A549 (cell line): ENCODE measurements at regions not wholly inside any gene's neighbourhood (a gene's known extent, or its start where the extent isn't known, plus 50 kb on each side); places are given as distances from the start of the nearest gene placed in this dataset.

Source experiments
- CHD2 ChIP-seq: fragments of 150-350 bp; IDR thresholded peaks from 2 replicates; pipeline ENCODE4 v1.6.1; 2014; ENCODE audit warnings: low read length; ENCODE audit not compliant: partially characterized antibody
- NFE2L2 ChIP-seq: fragments of 150-350 bp; conservative IDR thresholded peaks from 2 replicates; pipeline ENCODE4 v1.6.1; 2014; ENCODE audit warnings: low read length
- TF ChIP-seq, protein P1 (sequence below): fragments of >200 bp; sonication (Bioruptor Twin); formaldehyde crosslinking; IDR thresholded peaks from 3 replicates; pipeline ENCODE4 v1.5.1; 2016
- TF ChIP-seq, protein P2 (sequence below): fragments of 200-600 bp; sonication (generic); IDR thresholded peaks from 2 replicates; pipeline ENCODE4 v1.6.1; 2016; ENCODE audit warnings: antibody characterized with exemption, mild to moderate bottlenecking, moderate library complexity

DNA sequence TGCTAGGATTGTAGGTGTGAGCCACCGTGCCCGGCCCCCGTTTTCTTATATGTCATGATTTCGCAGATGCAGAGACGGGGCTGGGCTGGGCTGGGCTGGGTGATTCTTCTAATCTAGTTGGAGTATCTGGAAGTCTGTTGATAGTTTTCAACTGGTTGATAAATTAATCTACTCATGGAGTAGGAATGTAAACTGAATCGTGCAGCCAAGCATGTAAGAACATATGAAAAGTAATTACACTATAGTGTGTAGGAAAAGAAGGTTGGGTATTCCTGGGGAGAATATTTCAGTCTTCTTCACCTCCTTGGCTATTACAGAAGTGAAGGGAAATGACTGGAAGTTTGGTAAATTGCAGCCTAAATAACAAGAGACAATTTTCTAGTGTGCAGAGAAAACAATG, 82.6 kb upstream of the MAGI1 start:
- TF ChIP-seq, protein P1, sequence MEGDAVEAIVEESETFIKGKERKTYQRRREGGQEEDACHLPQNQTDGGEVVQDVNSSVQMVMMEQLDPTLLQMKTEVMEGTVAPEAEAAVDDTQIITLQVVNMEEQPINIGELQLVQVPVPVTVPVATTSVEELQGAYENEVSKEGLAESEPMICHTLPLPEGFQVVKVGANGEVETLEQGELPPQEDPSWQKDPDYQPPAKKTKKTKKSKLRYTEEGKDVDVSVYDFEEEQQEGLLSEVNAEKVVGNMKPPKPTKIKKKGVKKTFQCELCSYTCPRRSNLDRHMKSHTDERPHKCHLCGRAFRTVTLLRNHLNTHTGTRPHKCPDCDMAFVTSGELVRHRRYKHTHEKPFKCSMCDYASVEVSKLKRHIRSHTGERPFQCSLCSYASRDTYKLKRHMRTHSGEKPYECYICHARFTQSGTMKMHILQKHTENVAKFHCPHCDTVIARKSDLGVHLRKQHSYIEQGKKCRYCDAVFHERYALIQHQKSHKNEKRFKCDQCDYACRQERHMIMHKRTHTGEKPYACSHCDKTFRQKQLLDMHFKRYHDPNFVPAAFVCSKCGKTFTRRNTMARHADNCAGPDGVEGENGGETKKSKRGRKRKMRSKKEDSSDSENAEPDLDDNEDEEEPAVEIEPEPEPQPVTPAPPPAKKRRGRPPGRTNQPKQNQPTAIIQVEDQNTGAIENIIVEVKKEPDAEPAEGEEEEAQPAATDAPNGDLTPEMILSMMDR = no peak
- TF ChIP-seq CHD2 (no peak), NFE2L2 (no peak)
- TF ChIP-seq, protein P2, sequence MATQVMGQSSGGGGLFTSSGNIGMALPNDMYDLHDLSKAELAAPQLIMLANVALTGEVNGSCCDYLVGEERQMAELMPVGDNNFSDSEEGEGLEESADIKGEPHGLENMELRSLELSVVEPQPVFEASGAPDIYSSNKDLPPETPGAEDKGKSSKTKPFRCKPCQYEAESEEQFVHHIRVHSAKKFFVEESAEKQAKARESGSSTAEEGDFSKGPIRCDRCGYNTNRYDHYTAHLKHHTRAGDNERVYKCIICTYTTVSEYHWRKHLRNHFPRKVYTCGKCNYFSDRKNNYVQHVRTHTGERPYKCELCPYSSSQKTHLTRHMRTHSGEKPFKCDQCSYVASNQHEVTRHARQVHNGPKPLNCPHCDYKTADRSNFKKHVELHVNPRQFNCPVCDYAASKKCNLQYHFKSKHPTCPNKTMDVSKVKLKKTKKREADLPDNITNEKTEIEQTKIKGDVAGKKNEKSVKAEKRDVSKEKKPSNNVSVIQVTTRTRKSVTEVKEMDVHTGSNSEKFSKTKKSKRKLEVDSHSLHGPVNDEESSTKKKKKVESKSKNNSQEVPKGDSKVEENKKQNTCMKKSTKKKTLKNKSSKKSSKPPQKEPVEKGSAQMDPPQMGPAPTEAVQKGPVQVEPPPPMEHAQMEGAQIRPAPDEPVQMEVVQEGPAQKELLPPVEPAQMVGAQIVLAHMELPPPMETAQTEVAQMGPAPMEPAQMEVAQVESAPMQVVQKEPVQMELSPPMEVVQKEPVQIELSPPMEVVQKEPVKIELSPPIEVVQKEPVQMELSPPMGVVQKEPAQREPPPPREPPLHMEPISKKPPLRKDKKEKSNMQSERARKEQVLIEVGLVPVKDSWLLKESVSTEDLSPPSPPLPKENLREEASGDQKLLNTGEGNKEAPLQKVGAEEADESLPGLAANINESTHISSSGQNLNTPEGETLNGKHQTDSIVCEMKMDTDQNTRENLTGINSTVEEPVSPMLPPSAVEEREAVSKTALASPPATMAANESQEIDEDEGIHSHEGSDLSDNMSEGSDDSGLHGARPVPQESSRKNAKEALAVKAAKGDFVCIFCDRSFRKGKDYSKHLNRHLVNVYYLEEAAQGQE = no peak
